ENCODE measurements at regions not wholly inside any gene's neighbourhood (a gene's known extent, or its start where the extent isn't known, plus 50 kb on each side); places are given as distances from the start of the nearest gene placed in this dataset.
"Not testable (repeated sequence)": the region's sequence is repeated elsewhere in the genome, so short reads cannot be mapped to it uniquely, and the experiment has no call there.

DNA sequence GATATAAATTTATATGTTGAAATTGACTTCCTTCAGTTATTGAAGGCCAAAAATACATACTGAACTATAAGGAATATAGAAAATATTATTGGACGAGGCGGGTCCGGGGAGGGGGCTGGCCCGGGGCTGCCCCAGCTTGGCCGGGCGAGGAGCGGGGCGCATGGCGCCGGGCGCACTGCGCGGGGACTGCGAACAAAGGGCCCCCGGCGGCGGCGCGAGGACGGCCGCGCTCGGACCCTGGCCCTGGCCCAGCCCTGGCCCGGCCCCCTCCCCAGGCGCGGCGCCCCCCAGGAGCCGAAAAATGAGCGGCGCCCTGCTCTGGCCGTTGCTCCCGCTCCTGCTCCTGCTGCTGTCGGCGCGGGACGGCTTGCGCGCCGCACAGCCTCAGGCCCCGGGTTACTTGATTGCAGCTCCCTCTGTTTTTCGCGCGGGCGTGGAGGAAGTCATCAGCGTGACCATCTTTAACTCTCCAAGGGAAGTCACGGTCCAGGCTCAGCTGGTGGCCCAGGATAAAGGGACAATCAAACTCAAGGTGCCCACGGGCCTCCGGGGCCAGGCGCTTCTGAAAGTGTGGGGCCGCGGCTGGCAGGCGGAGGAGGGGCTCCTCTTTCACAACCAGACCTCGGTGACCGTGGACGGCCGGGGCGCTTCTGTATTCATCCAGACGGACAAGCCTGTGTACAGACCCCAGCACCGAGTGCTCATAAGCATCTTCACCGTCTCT lies 1247.6 kb upstream of the PHF14 start:
- DNase-seq (ENCODE audit: missing footprints); ATAC-seq; intact Hi-C loops (cut with DNase I): not testable (repeated sequence)

DNA sequence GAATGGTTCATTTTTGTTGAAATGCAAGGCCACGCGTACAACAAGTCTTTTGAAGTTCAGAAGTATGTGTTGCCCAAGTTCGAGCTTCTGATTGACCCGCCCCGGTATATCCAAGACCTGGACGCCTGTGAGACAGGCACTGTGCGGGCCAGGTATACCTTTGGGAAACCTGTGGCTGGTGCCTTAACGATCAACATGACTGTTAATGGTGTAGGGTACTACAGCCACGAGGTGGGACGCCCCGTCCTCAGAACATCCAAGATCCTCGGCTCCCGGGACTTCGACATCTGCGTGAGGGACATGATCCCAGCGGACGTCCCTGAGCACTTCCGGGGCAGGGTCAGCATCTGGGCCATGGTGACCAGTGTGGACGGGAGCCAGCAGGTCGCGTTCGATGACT lies 1246.9 kb upstream of the PHF14 start:
- intact Hi-C loops (cut with DNase I): not testable (repeated sequence)

GRCh38 chr7:9727467-9727869 lies 1246.2 kb upstream of the PHF14 start:
- intact Hi-C loops (cut with DNase I); DNase-seq (ENCODE audit: missing footprints); ATAC-seq: not testable (repeated sequence)

More for the DNA sequence above, 1246.9 kb upstream of the PHF14 start:
- not testable (repeated sequence) for ATAC-seq; DNase-seq (ENCODE audit: missing footprints)

DNA sequence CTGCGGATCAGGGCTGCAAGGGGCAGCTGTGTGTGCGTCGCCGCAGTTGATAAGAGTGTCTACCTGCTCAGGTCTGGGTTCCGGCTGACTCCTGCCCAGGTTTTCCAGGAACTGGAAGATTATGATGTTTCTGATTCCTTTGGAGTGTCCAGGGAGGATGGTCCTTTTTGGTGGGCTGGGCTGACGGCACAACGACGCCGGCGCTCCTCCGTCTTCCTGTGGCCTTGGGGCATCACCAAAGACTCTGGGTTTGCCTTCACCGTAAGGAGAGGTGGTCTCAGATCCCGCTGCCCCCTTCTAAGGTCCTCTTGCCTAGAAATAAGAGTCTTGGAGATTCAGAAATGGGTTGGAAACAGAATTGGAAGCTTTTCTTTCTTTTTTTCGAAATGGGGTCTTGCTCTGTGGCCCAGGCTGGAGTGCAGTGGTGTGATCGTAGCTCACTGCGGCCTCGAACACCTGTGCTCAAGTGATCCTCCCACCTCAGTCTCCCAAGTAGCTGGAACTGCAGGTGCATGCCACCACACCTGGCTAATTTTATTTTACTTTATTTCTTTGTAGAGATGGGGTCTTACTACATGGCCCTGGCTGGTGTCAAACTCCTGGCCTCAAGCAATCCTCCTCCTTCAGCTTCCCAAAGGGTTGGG lies 1245.5 kb upstream of the PHF14 start:
- ATAC-seq; DNase-seq (ENCODE audit: missing footprints); intact Hi-C loops (cut with DNase I): not testable (repeated sequence)

DNA sequence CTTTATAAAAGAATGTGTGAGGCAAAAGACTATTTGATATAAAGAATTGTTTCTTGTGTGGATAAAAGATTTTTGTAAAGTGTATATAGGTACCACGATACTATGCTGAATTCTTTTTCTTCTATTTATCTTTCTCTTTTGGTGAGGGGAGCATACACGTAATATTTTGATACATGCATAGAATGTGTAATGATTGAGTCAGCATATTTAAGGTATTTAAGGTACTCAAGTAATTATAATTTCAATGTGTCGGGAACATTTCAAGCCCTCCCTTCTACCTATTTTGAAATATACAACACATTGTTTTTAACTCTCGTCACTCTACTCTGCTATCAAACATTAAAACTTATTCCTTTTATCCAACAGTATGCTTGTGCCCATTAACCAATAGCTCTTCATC lies 1221.6 kb upstream of the PHF14 start:
- no peak for DNase-seq (ENCODE audit: missing footprints)
- ATAC-seq: no peak

DNA sequence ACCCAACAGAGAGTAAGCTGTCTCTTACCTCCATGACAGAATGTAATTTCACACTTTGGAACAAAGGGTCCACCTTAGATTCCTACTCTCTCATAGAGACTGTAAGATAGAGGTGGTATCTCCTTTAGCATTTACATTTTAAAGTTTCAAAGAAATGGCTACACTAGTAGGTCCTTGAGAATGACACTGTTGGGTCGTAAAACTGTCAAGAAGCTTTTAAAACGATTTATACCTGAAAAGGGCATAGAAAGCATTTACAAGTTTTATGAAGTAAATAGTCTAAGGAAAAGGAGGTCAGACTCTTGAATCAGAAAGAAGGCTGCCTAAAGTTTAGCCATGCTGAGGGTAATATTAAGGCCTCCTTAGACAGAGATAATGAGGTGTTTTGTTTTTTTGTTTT lies 1212.4 kb upstream of the PHF14 start:
- ATAC-seq (no peak), DNase-seq (ENCODE audit: missing footprints) (no peak)
- intact Hi-C loops (cut with DNase I): no loop called here

More for the DNA sequence above, 1221.6 kb upstream of the PHF14 start:
- intact Hi-C loops (cut with DNase I): no loop called here

- intact Hi-C loops (cut with DNase I): no loop called here
- DNase-seq (ENCODE audit: missing footprints) (no peak), ATAC-seq (no peak)
These were observed 1196.8 kb upstream of the PHF14 start for GRCh38 chr7:9776900-9777299.

DNA sequence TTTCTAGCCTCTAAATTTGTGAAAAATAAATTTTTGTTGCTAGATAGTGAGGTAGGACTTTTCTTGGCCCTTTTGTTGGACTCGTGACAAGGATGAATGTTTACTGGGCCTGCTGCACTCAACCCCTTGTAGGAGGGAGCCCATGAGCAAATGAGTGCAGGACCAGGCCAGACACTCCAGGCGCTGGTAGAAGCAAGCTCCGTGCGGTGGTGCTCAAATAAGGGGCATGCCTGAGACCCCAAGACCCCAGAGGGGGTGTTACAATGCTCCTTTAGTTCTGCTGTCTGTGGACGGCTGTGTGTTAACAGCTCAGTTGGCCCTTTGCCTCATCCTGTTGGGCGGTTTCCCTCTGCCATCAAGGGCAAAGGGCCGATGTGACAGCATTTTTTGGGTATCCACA lies 1195.3 kb upstream of the PHF14 start:
- no peak for DNase-seq (ENCODE audit: missing footprints)
- intact Hi-C loops (cut with DNase I): no loop called here
- no peak for ATAC-seq

DNA sequence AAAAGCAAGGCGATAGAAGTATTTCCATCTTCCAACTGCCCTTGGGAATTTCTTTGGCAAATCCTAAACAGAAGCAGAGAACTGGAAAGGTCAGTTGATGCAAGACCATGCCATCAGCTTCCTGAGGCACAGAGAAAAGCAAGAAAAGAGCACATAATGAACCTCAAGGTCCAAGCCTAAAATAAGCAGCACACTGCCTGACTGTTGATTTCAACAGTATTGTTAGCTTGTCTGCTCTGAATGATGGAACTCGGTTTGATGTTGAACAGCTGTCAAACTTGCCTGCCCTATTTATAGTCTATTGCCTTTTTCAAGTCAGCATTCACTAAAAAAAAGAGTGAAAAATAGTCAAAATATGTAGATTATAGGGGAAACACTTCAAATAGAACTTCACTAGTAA lies 1192.0 kb upstream of the PHF14 start:
- intact Hi-C loops (cut with DNase I): no loop called here
- no peak for ATAC-seq
- DNase-seq (ENCODE audit: missing footprints): no peak

DNA sequence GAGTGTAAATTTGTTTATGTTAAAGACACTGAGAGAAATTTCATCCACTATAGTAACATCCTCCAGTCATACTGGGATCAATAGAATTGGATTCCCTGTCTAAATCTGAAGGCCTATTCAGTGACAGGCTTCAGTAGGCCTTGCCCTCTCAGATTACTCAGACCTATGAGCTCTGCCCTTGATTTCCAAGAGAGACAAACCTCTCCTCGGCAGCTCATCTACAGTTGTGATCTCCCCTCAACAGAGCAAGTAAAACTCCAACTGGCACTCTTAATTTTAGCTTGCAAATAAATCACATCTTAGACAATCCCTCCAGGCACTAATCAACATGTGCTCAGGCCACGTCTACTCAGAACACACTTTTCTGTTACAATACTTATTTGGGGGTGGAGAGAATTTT lies 1191.4 kb upstream of the PHF14 start:
- ATAC-seq: no peak
- intact Hi-C loops (cut with DNase I): no loop called here
- no peak for DNase-seq (ENCODE audit: missing footprints)

GRCh38 chr7:9785211-9785610 lies 1188.5 kb upstream of the PHF14 start:
- no peak for DNase-seq (ENCODE audit: missing footprints)
- ATAC-seq: no peak
- intact Hi-C loops (cut with DNase I): no loop called here

- intact Hi-C loops (cut with DNase I): no loop called here
- ATAC-seq (no peak), DNase-seq (ENCODE audit: missing footprints) (no peak)
These were observed 1177.4 kb upstream of the PHF14 start for GRCh38 chr7:9796241-9796640.

- DNase-seq (ENCODE audit: missing footprints): peak; percentile 37
- no peak for ATAC-seq
- intact Hi-C loops (cut with DNase I): no loop called here
These were observed 1151.0 kb upstream of the PHF14 start for GRCh38 chr7:9822458-9823290.

DNA sequence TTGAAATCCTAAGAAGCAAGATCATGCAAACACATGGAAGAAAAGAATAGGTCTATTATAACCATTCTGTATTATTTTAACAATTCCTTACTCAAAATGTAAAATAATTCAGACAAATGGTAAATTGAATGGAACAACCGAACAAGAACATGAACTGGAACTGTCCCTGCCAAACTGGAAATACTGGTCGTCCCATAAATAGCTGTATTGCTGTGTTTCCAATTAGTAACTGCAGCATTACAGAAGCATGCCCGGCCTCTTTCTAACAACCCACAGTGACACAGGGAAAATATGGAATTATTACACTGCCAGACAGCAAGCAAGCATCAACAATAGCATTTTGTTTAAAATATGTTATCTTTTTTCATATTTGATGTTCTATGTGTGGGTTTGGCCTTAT lies 1138.5 kb upstream of the PHF14 start:
- no peak for ATAC-seq
- intact Hi-C loops (cut with DNase I): no loop called here
- DNase-seq (ENCODE audit: missing footprints): no peak

GRCh38 chr7:9836671-9837070 lies 1137.0 kb upstream of the PHF14 start:
- intact Hi-C loops (cut with DNase I): no loop called here
- no peak for DNase-seq (ENCODE audit: missing footprints)
- ATAC-seq: no peak

DNA sequence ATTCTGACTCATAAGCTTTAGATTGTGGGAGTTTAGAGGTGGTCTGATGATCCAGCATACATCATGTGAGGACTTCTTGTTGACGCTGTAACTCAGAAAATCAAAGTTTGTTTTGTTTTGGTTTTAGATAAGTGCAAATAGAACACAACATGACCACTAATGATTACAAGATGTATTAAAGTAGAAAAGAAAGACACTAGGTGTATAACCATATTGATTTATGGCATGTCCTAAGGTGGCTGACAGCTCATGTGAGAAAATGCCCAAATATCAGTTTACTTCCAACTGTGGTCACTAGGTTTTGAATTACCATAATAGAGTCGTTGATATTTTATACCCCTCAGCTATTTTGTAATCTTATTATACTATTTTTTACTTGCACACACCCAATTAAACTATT lies 1131.4 kb upstream of the PHF14 start:
- intact Hi-C loops (cut with DNase I): no loop called here
- ATAC-seq: no peak
- DNase-seq (ENCODE audit: missing footprints): no peak

GRCh38 chr7:9846902-9847301 lies 1126.8 kb upstream of the PHF14 start:
- no peak for ATAC-seq
- intact Hi-C loops (cut with DNase I): no loop called here
- DNase-seq (ENCODE audit: missing footprints): no peak

GRCh38 chr7:9854605-9855004 lies 1119.1 kb upstream of the PHF14 start:
- no peak for ATAC-seq

DNA sequence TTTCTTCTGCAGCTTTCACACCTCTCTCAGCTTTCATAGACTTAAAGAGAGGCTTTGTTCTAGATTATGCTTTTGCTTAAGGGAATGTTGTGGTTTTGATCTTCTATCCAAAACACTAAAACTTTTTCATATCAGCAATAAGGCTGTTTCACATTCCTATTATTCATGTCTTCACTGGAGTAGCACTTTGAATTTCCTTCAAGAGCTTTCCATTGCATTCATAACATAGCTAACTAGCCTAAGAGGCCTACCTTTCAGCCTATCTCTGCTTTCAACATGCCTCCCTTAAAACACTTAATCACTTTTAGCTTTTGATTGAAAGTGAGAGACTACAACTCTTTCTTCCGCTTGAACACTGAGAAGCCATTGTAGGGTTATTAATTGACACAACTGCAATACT lies 1117.0 kb upstream of the PHF14 start:
- no peak for ATAC-seq
- intact Hi-C loops (cut with DNase I): no loop called here
- no peak for DNase-seq (ENCODE audit: missing footprints)

More at GRCh38 chr7:9854605-9855004, 1119.1 kb upstream of the PHF14 start:
- DNase-seq (ENCODE audit: missing footprints): no peak
- intact Hi-C loops (cut with DNase I): no loop called here

DNA sequence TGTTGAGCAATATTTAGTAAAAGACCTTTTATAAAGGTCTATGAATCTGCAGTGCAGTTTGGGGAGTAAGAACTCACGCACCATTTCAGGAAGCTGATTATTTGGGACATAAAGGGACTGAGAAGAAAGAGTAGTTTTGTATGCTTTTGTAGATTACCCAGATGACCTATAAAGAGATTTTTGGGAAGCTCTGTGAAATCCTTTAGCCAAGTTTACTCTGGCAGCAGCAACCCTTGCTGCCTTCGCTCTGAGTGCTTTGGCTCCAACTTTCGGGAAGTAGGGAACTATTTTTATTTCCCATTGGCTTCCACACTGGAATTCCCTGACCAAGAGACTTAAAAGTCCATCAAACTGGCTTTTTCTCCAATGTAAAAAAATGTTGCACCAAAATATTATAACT lies 1110.1 kb upstream of the PHF14 start:
- DNase-seq (ENCODE audit: missing footprints) (no peak), ATAC-seq (no peak)
- intact Hi-C loops (cut with DNase I): no loop called here
